ENCODE measurements at regions not wholly inside any gene's neighbourhood (a gene's known extent, or its start where the extent isn't known, plus 50 kb on each side); places are given as distances from the start of the nearest gene placed in this dataset.

DNA sequence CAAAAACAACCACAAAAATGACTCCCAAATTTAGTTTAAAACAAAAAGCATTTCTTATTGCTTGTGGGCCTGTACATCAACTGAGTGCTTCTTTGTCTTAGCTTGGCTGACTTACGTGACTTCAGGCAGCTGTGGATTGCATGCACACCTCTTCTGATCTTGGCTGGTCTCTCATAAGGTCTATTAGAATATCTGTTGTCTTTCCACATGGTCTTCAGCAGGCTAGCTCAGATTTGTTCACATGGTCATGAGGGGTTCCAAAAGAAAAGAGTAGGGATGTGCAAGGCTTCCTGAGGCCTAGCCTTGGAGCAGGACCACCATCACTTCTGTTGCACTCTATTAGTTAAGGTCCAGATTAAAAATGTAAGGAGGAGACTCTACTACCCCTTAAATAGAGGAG lies 120.1 kb downstream of the LRRC70 start:
- no peak for DNase-seq

DNA sequence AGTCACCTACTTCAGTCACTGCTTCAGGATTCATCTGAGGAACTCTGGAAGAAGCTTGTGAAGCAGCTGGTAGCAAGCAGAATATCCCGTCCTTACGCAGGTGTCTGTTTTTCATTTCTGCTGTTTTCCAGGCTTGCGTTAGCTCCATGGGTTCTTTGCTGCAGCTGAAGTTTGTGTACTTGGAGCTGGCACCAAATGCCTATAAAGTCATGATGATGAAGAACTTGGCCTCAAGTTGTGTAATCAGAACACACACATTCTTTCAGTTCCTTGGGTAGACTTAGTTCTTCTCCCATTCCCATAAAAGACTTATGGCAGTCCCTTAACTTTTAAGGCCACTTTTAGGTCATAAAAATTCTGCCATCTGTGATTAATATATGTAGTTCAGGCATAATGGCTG lies 116.7 kb downstream of the LRRC70 start:
- no peak for DNase-seq

DNA sequence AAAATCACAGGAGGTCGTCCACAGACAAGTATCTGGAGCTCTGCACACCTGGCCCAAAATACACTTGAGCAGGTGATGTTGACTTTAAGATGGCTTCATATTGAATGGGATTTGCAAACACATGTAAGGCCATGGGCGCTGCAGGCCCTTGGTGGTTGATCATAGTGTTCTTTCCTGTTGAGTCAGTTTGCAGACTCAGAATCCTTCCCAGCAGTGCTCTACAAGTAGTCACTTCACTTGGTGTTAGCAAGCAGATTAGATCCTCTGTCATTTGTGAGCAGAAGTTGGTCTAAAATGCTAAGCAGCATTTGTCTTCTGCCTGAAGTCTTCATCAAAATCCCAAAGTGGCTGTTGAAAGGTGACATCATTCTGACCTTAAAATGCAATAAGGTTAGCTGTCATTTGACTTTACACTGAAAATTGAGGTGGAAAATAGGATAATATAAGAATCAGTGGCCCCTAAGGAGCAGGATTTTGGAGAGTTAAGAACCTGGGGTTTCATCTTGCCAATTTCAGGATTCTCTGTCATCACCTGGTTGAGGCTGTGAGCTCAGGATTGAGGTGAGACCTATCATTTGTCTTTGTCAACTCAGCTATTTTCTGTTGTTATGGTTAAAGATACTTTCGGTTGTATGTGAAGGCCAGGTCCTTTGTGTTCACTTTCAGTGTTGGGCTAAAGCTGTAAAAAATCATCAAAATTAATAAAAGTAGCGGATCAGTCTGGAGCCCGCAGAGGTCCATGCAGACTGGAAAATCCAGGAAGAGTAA lies 114.5 kb downstream of the LRRC70 start:
- no peak for DNase-seq

DNA sequence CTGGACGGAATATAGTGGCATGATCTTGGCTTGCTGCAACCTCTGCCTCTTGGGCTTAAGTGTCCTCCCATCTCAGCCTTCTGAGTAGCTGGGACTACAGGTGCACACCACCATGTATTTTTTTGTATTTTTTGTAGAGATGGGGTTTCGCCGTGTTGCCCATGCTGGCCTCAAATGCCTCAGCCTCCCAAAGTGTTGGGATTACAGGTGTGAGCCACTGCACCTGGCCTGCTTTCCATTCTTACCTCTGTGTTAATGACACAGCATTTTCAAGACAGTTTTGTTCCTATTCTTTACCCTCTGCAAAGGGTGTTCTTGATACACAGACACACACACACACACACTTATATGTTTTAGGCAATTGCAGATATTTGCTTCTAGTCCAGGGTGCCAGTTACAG lies 113.3 kb downstream of the LRRC70 start:
- DNase-seq, result no peak

DNA sequence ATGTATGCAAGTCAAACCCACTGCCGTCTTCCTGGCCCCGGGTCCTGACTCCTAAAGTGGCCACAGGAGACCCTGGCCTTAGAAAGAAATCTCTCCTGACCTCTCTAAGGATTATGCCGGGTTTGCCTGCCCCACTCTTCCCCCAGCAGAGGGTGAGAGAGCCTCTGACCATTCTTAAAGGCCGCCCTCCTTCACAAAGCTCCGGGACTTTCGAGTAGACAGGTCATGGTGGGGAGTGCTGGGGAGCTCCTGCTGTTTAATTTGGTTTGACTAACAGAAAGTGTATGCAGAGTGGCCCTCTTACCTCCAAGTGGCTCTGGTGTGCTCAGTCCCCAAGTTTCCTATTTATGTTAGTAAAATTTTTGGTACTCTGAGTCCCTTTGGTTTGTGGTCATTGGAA lies 111.8 kb downstream of the LRRC70 start:
- DNase-seq, result no peak

DNA sequence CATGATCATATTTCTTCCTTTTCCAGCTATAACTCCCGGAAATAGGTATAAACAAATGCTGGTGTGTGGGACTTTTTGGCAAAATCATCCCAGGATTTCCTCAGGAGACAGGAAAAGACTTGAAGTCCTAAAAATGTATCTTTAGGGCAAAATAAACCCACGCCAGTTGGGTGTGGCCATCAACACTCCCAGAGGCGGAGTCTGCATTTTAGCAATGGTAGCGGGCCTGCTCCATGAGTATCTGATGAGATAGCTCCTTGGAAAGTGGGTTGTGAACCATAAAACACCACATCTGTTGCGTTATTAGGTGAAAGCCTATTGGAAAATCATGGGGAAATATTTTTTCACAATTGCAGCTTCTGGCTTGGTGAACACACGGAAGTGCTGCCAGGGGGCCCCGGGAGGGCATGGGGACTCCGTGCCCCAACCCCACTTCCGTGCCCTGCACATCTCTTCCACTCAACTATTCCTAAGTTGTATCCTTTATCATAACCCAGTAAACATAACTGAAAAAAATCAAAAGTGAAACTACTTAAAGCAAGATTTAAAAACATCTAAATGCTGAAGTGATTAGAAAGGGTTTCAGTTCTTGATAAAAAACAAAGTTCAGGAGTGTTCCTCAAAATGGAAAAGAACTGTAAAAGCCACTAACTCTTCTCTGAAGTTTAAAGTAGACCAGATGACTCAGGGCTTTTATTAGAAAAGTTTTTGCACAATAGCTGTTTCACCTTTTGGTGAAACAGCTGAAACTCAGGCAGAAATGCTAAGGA lies 111.2 kb downstream of the LRRC70 start:
- DNase-seq, result no peak

DNA sequence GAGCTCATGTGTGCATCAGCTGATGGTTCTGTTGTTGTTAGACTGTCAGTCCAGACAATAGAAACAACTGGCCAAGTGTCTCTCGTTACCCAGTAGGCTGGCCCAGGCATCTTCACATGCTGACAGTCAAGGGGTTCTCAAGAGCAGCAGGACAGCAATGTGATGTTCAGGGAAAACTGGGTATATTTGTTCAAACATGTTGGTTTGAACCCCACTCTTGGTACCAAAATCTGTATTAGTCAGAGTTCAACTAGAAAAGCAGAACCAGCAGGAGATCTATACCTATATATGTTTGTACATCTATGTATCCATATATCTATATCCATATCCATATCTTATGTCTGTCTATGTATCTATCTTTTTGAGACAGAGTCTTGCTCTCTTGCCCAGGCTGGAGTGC lies 108.1 kb downstream of the LRRC70 start:
- no peak for DNase-seq

DNA sequence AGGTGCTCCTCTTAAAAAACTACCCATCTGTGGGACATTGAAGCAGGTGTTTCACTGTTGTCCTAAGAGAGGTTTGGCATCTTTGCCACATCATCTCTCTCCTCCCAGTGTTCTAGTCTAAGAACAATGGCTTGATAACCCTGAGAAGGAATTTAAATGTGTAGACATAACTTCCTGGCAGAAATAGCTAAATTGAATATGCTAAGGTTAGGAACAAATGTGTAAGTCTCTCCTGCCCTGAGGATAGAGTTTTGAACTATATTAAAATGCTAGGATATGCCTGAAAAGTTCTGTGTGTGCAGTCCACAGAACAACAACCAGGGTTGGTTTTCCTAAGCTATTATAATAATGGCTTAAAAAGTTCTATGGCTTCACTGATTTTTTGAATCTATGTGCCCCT lies 106.6 kb downstream of the LRRC70 start:
- no peak for DNase-seq

DNA sequence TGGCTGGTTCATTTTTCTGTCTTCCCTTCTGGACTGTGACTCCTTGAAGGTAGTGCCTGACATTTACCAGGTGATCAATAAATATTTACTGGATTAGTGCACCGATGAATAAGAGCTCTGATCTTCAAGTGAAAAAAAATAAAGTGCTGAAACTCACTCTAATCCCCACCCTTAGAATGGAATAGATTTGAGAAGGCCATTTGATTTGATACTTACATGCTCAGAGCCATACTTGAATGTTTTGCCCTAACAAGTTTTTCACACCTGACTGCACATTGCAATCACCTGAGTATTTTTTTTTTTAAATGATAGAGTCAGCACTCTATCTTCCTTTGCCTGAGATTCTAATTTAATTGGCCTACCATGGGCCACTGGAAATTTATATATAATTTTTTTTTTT lies 105.7 kb downstream of the LRRC70 start:
- DNase-seq, result no peak

DNA sequence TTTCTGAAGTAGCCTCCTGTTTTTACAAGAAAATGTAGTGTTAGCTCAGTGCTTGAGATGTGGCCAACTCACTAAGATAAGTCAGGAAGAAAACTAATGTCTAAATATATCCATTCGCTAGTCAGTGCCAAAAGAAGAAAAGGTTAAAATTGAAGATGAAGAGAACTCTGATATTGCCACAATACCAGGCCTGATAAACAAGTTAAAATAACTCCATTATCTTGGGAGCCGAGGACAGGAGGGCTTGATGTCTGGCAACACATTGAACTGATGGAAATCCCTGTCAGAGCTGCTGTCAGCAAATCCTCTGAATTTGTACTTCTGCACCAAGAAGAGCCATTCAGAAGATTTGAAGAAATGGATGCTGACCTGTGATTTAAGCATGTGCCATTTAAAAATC lies 103.4 kb downstream of the LRRC70 start:
- no peak for DNase-seq

DNA sequence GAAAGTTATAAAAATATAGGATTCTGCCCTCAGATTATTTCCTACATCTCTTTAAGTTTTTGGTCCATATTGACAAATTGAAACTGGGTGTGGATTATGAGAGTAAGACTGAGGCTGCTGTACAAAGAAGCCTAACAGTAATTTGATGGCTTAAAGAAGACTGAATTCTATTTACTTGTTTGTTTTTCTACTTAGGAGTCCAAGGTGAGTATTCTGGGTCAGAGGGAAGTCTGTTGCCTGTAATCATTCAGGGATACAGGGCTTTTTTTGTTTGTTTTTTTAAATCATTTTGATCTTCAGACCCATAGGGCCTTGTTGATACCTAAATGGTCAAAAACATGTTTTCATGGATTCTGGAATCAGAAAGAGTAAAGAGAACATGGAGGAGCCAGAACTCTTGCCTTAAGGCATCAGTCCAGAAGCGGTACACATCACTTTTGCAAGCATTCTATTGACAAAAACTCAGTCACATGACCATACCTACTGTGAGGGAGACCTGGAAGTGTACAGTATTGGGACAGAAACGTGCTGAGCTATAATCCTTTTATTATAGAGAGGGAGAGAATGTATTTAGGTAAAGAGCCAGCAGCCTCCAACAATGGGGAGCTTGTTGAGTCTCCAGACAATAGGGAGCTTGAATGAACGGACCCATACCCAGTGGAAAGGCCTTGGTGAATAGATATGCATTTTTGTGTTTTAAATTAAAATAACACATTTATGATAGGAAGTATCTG lies 102.7 kb downstream of the LRRC70 start:
- no peak for DNase-seq

DNA sequence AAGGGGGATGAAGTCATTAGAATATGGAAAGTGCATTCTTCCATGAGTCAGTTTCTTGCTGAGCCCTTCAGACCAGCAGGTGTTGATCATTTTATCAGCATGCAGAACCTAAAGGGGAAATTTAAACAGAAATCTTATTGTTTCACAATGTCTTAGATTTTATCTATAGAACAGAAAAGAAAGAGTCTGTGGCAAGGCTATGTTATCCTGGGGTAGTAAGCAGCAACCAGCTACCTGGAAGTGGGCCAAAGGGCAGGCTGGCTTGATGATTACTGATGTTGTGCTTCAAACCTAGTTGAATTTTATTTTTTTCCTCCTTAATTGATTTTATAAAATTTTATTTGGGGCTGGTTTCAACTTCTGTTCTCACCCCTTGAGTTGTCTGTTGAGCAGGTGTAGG lies 101.5 kb downstream of the LRRC70 start:
- no peak for DNase-seq
